ENCODE measurements at regions not wholly inside any gene's neighbourhood (a gene's known extent, or its start where the extent isn't known, plus 50 kb on each side); places are given as distances from the start of the nearest gene placed in this dataset.

DNA sequence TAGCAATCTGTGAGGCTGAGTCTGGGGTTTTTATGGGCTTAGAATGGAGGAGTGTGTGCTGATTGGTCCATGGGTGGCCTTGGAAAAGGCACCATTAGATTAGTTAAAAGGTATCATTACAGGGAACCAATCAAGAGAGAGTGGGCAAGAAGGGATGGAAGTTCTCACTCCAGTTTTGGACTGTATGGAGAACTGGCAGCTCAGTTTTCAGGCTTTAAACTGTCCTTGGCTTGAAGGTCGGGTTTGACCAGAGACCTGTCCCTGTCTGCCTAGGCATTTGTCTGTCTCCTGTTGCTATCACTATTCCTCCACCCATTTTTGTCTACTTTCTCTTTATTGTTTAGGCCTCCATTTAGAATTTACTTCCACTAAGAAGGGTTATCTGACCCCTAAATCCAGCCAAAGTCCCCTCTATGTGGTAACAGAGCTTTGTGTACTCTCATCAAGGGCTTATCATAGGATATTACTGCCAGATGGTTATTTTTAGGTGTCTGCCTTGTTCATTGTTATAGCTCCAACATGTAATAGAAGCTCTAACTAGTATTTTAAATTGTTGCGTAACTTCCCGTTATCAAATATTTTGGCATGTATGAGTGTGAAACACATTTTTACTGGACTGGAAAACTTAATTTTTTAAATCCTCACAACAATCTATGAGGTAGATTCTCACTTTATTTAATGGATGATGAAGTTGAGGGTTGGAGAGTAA, 133.3 kb upstream of the SLC10A2 start:
- H3K27ac Mint-ChIP-seq: no peak overlapping the region
- ATAC-seq (no peak), DNase-seq (no peak)
- no peak overlapping the region for H3K4me3 Mint-ChIP-seq
- no peaks in the 10 kb centered on the region for H3K36me3 Mint-ChIP-seq (ENCODE audit: low read depth)
- no peaks in the 10 kb centered on the region for H3K27me3 Mint-ChIP-seq
- TF ChIP-seq CTCF (IDR thresholded peaks at IDR 0.05): no peak
- no peaks in the 10 kb centered on the region for H3K4me1 Mint-ChIP-seq (ENCODE audit: low read depth)
- ChIA-PET POLR2A (no interaction called here), CTCF (no interaction called here)
- intact Hi-C loops (cut with micrococcal nuclease): no loop called here
- H3K9me3 Mint-ChIP-seq: peaks cover 5% of the 10 kb centered on the region

DNA sequence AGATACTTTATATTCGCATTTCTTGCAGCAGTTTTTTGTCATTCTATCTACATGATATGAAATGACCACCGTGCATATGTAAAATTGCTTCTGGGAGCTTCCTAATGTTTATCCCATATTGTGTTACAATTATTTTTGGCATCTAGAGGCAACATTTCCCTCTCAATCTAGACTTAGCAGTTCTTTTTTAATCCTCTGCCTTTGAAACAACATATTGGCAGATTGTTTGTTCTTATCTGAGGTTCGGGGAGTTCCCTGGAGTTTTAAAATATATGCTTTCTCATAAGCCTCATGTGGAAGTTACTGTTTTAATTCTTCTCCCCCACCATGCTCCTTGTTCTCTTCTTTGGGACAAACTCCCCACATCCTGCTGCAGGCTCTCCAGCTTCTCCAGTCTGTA, 130.1 kb upstream of the SLC10A2 start:
- DNase-seq (no peak), ATAC-seq (no peak)
- no peak for TF ChIP-seq CTCF (IDR thresholded peaks at IDR 0.05)
- intact Hi-C loops (cut with micrococcal nuclease): no loop called here
- Mint-ChIP-seq H3K4me1 (ENCODE audit: low read depth) (no peaks in the 10 kb centered on the region), H3K27ac (no peak overlapping the region), H3K36me3 (ENCODE audit: low read depth) (no peaks in the 10 kb centered on the region), H3K4me3 (no peak overlapping the region), H3K9me3 (peaks cover 5% of the 10 kb centered on the region), H3K27me3 (no peaks in the 10 kb centered on the region)
- ChIA-PET CTCF (no interaction called here), POLR2A (no interaction called here)

- POLR2A ChIA-PET: no interaction called here
- ATAC-seq (no peak), DNase-seq (no peak)
- no peaks in the 10 kb centered on the region for H3K4me1 Mint-ChIP-seq (ENCODE audit: low read depth)
- no peak overlapping the region for H3K4me3 Mint-ChIP-seq
- intact Hi-C loops (cut with micrococcal nuclease): no loop called here
- no peaks in the 10 kb centered on the region for H3K27me3 Mint-ChIP-seq
- no peak overlapping the region for H3K27ac Mint-ChIP-seq
- peaks cover 5% of the 10 kb centered on the region for H3K9me3 Mint-ChIP-seq
- no peaks in the 10 kb centered on the region for H3K36me3 Mint-ChIP-seq (ENCODE audit: low read depth)
- no peak for TF ChIP-seq CTCF (IDR thresholded peaks at IDR 0.05)
- CTCF ChIA-PET: no interaction called here
Observed at GRCh38 chr13:103195762-103196161, 129.5 kb upstream of the SLC10A2 start.

DNA sequence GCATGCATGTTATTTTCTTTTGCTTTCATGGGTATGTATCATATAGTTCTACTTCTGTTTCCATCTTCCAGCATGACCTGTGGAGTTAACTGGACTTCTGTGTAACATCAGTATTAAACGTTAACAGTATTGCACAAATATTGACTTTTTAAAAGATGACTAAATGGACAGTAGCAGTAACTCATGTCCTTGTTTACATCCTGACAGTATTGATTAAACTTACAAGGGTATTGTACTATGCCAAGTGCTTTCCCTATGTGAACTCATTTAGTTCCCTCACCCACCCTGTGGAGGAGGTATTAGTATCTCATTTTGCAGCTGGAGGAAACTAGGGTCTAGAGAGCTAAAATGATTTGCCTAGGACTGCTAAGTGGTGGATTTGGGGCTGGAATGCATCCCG, 128.7 kb upstream of the SLC10A2 start:
- Mint-ChIP-seq H3K4me3 (no peak overlapping the region), H3K27me3 (peaks cover 5% of the 10 kb centered on the region), H3K36me3 (ENCODE audit: low read depth) (no peaks in the 10 kb centered on the region), H3K4me1 (ENCODE audit: low read depth) (no peaks in the 10 kb centered on the region), H3K27ac (no peak overlapping the region), H3K9me3 (peaks cover 5% of the 10 kb centered on the region)
- ChIA-PET POLR2A (no interaction called here), CTCF (no interaction called here)
- TF ChIP-seq CTCF (IDR thresholded peaks at IDR 0.05): no peak
- ATAC-seq: no peak
- intact Hi-C loops (cut with micrococcal nuclease): no loop called here
- DNase-seq: no peak

DNA sequence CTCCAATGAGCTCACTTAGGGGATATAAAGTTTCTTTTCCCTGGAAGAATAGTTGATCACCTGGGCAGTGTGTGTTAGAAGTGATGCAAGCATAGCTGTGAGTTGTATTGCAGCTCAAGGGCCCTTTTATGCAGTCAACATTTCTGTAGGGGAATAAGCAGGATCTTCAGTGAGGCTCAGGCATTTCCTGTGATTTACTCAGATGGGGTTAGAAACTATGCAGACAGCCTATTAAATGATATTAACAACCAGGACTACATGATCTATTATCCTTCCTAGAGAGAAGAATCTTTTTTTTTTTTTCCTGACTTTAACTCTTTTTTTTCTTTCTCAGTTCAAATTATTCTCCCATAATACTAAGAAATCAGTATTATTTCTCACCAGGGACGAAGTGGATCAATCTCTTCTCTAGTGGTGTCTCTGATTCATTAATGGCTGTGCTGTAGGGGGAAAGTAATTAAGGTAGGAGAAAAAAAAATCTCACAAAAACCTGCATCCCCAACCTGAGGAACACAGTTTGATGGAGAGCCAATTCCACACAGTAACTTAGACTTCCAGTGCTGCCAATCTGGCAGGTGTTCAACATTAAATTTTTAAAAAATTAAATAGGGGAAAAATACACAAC, 126.4 kb upstream of the SLC10A2 start:
- Mint-ChIP-seq H3K36me3 (ENCODE audit: low read depth) (no peaks in the 10 kb centered on the region), H3K27ac (no peak overlapping the region), H3K27me3 (peaks cover 5% of the 10 kb centered on the region), H3K4me3 (no peak overlapping the region), H3K9me3 (no peaks in the 10 kb centered on the region), H3K4me1 (ENCODE audit: low read depth) (no peaks in the 10 kb centered on the region)
- DNase-seq (no peak), ATAC-seq (no peak)
- no peak for TF ChIP-seq CTCF (IDR thresholded peaks at IDR 0.05)
- ChIA-PET POLR2A (no interaction called here), CTCF (no interaction called here)
- intact Hi-C loops (cut with micrococcal nuclease): no loop called here

Data from activated CD8-positive, alpha-beta T cell treated with anti-CD3 and anti-CD28 coated beads for 36 hours (primary cell).